ENCODE measurements at regions not wholly inside any gene's neighbourhood (a gene's known extent, or its start where the extent isn't known, plus 50 kb on each side); places are given as distances from the start of the nearest gene placed in this dataset.

DNA sequence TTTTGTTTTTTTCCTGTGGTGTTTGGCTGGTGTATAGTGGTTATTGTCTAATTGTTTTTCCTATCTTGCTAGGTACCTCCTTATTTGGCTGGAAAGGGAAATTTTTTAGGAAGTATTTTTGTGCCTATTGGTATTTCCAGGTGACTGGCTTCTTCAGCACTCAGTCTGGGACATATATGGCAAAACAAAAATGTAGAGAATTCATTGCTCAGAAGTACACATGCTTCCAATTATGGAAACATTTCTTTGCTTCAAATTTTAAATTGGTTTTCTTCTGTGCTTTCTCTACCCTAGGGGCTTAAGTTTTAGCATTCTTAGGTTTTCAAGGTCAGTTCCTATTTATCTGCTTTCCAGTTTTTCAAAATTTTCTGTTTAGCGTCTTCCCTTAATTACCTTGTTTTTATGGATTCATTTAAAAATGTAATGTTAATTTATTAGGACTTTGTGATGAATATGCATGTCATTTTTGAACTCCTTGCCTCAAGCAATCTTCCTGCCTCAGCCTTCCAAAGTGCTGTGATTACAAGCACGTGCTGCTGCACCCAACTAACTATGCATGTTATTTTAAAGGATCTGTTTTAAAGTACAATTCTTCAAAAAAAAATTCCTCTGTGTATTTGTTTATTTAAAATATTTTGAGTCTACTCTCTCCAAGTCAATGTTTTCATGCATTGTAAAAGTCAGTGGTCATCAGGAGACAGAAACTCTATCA, 231.9 kb upstream of the DPPA4 start:
- TF ChIP-seq POLR2A (IDR thresholded peaks at IDR 0.05; ENCODE audit: low read depth, low read length) (no peak), SPI1 (IDR thresholded peaks at IDR 0.05; ENCODE audit: borderline replicate concordance, insufficient read depth, low read depth, low read length) (no peak), EZH2 (IDR thresholded peaks at IDR 0.05; ENCODE audit: borderline replicate concordance, control insufficient read depth, low read depth, low read length) (no peak), SIN3A (IDR thresholded peaks at IDR 0.05; ENCODE audit: low read depth, low read length) (no peak)
- TF ChIP-seq, protein P1, sequence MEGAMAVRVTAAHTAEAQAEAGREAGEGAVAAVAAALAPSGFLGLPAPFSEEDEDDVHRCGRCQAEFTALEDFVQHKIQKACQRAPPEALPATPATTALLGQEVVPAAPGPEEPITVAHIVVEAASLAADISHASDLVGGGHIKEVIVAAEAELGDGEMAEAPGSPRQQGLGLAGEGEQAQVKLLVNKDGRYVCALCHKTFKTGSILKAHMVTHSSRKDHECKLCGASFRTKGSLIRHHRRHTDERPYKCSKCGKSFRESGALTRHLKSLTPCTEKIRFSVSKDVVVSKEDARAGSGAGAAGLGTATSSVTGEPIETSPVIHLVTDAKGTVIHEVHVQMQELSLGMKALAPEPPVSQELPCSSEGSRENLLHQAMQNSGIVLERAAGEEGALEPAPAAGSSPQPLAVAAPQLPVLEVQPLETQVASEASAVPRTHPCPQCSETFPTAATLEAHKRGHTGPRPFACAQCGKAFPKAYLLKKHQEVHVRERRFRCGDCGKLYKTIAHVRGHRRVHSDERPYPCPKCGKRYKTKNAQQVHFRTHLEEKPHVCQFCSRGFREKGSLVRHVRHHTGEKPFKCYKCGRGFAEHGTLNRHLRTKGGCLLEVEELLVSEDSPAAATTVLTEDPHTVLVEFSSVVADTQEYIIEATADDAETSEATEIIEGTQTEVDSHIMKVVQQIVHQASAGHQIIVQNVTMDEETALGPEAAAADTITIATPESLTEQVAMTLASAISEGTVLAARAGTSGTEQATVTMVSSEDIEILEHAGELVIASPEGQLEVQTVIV (IDR thresholded peaks at IDR 0.05; ENCODE audit: borderline replicate concordance, partially characterized antibody): no peak

All from GM12878 (cell line).